ENCODE measurements at regions not wholly inside any gene's neighbourhood (a gene's known extent, or its start where the extent isn't known, plus 50 kb on each side); places are given as distances from the start of the nearest gene placed in this dataset.

DNA sequence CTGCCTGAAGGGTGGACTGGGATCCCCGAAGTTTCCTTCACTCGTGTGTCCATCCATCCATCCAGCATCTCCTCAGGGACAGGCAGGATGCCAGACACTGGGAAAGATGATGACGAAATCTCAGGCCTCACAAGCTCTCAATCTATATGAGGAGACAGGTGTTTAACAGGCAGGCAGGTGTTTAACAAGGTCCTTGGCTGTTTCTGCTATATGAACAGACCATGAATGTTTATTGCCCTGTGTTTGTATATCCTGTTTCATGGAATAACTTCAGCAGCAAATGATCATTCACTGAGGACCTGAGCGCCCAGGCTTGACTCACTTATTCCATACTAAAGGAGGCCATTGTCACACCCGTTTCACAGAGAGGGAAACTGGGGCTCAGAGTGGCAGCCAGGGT, 685.8 kb upstream of the HS6ST1 start:
- no peak overlapping the region for H3K4me3 ChIP-seq (ENCODE audit: low read depth, low read length)
- TF ChIP-seq, protein P1, sequence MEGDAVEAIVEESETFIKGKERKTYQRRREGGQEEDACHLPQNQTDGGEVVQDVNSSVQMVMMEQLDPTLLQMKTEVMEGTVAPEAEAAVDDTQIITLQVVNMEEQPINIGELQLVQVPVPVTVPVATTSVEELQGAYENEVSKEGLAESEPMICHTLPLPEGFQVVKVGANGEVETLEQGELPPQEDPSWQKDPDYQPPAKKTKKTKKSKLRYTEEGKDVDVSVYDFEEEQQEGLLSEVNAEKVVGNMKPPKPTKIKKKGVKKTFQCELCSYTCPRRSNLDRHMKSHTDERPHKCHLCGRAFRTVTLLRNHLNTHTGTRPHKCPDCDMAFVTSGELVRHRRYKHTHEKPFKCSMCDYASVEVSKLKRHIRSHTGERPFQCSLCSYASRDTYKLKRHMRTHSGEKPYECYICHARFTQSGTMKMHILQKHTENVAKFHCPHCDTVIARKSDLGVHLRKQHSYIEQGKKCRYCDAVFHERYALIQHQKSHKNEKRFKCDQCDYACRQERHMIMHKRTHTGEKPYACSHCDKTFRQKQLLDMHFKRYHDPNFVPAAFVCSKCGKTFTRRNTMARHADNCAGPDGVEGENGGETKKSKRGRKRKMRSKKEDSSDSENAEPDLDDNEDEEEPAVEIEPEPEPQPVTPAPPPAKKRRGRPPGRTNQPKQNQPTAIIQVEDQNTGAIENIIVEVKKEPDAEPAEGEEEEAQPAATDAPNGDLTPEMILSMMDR (conservative IDR thresholded peaks at IDR 0.05; ENCODE audit: low read depth, low read length) = no peak
- no peak for DNase-seq (ENCODE audit: low read depth)

DNA sequence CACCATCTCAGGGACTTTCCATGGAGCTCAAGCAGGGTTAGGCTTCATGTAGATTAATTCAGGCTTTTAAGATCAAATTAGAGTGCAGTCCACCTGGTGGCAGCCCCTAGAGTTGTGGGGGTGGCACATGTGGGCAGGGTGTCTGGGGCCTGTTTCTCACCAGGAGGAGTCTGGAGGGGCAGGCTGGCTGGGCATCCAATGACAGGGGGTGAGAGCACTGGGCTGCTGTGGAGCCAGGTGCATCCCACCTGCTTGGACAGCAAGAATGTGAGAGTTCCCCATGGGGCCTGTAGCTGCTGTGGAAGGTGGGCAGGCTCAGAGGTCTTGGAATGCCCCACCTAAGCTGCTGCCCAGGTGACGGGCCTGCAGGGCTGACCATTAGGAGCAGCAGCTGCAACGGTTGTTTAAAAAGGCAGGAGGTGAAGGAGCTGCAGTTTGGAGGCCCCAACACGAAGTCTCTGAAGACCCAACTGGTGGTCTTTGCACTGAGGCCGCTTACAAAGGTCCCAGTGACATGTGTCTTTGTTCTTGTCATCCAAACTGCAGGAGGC, 686.3 kb upstream of the HS6ST1 start:
- H3K4me3 ChIP-seq (ENCODE audit: low read depth, low read length) = no peak overlapping the region
- TF ChIP-seq, protein P1 (conservative IDR thresholded peaks at IDR 0.05; ENCODE audit: low read depth, low read length) = no peak
- no peak for DNase-seq (ENCODE audit: low read depth)

DNA sequence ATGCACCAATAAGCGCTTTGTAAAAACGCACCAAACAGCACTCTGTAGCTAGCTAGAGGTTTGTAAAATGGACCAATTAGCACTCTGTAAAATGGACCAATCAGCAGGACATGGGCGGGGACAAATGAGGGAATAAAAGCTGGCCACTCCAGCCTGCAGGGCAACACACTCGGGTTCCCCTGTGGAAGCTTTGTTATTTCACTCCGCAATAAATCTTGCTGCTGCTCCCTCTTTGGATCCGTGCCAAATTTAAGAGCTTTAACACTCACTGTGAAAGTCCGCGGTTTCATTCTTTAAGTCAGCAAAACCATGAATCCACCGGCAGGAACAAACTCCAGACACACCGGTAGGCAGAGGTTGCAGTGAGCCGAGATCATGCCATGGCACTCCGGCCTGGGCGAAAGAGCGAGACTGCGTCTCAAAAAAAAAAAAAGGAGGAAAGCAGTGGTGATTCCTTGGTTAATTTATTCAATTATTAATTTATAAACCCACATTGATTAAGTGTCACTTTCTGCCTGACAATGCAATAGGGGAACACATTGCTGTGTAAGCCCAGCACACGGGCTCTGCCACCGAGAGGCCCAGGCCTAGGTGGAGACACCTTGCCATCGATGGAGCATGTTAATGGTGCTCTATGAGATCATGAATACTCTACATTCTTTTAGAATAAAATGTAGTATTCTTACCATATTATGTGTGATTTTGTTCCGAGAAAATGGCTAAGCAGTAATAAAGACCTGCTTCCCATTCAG, 687.6 kb upstream of the HS6ST1 start:
- no peak overlapping the region for H3K4me3 ChIP-seq (ENCODE audit: low read depth, low read length)
- no peak for DNase-seq (ENCODE audit: low read depth)
- TF ChIP-seq, protein P1 (conservative IDR thresholded peaks at IDR 0.05; ENCODE audit: low read depth, low read length) = no peak

DNA sequence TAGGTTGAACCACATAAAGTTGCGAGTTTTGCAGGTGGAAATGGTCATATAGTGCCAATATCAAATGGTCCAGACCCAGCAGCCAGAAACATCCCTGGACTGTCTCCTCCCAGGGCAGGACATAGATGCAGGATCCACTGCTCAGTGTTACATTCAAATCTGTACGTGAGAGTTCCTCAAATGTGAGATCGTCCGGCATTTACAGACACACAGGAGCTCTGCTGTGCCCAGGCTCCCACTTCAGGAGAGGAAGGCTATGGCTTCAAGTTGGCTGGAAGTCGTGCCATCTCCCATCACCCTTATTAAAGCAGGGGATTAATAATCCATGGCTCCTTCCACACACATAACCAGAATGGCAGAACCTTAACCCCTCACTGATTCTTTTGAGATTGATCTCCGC, 688.2 kb upstream of the HS6ST1 start:
- no peak for DNase-seq (ENCODE audit: low read depth)
- TF ChIP-seq, protein P1 (conservative IDR thresholded peaks at IDR 0.05; ENCODE audit: low read depth, low read length) = no peak
- no peak overlapping the region for H3K4me3 ChIP-seq (ENCODE audit: low read depth, low read length)

DNA sequence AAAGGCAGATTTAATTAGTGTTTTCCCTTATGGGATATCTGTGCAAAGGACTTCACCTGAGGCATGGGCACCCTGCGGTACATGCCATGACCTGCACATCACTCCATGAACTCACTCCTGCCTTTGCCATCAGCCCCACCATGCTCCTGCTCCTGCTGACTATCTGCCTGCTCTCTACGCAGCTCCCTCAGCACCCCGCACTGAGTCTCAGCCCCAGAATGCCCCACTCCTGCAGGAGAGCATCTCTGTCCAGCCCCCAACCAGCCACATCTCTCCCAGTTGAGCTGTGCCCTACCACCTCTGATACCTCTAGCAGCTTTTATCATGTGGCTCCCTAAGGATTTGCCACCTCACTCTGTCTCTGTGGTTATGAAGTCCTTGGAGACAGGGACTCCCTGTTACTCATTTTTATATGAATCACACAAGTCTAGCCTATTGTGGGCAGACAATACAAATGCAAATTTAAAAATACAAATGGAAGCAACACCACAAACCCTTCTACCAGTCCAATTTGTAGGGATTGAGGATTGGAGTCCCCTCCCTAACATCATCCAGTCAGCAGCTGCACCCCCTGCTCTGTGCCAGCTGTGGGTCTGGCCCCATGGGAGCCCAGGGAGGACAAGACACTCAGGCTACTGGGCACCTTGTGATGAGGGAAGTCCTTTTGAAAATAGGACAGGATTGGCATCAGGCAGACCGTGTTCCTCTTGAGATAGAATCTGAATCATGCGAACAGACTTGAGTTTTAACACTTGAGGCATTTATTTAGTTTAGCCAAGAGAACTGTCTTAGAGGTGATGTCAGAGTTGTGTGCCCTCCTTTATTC, 689.6 kb upstream of the HS6ST1 start:
- no peak for DNase-seq (ENCODE audit: low read depth)
- TF ChIP-seq, protein P1 (conservative IDR thresholded peaks at IDR 0.05; ENCODE audit: low read depth, low read length) = no peak
- H3K4me3 ChIP-seq (ENCODE audit: low read depth, low read length) = no peak overlapping the region

DNA sequence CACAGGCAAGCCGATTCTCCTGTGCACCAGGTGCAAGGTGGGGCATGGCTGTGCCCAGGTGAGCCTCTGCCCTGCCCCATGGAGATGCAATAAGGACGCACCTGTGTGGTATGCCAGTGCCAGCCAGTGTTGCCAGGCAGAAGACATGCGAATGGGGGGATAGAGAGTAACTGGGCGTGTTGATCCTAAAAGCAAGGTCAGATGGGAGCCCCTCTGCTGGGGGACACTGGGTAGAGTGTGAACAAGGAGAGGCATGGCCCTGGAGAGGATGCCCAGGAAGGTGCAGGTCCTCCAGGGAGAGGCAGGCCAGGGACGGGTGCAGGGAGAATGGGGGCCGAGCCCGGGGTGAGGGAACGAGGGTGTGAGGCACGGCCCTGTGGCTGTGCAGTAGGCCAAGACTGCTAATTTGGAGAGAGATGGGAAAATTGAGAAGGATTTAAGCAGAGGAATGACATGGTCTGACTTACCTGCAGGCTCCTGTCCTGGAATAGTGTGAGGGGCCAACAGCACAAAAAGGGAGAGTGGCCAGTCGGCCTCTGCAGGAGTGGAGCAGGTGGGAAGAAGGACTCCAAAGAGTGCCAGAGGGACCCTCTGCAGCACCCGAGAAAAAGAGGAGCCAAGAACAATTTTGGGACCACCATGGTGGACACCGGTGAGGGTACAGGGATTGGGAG, 690.4 kb upstream of the HS6ST1 start:
- TF ChIP-seq, protein P1 (conservative IDR thresholded peaks at IDR 0.05; ENCODE audit: low read depth, low read length) = no peak
- no peak overlapping the region for H3K4me3 ChIP-seq (ENCODE audit: low read depth, low read length)
- no peak for DNase-seq (ENCODE audit: low read depth)
